GM18870 (cell line): ENCODE measurements at regions not wholly inside any gene's neighbourhood (a gene's known extent, or its start where the extent isn't known, plus 50 kb on each side); places are given as distances from the start of the nearest gene placed in this dataset.

ENCODE experiments used
- ATAC-seq: cut with Tn5 transposase; IDR thresholded peaks from one replicate; pipeline ENCODE4 v1.9.1; 2021; ENCODE audit warnings: moderate library complexity; ENCODE audit not compliant: unreplicated experiment

DNA sequence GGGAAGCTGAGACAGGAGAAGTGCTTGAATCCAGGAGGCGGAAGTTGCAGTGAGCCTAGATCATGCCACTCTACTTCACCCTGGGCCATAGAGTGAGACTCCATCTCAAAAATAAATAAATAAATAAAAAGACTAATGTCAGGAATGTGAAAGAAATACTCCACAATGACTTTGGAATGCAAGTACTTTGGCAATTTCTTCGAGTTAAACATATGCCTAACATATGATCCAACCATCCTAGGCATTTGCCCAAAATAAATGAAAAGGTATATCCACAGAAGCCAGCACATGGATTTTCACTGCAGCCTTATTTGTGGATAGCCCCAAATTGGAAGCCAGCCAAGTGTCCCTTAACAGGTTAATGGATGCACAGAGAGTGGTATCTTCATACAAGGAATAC, 357.9 kb upstream of the TMEM132C start:
- ATAC-seq = no peak

DNA sequence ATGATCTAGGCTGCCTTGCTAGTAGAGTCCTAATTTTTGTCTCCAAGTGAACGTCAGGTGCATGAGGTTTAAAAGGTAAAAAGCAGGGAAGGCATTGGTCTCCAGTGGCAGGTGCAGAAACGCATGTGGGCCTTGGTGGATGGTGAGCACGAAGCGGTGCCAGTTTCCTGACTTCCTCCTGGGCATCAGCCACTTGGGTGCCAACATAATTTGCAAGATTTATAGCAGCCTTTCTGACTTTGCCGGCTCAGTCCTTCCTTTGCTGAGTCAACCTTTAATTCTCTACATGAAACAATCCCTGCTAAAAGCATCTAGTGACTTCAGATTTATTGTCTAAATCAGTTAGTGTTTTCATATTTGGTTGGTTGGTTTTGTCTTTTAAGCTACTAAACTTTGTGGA, 355.7 kb upstream of the TMEM132C start:
- ATAC-seq = no peak

DNA sequence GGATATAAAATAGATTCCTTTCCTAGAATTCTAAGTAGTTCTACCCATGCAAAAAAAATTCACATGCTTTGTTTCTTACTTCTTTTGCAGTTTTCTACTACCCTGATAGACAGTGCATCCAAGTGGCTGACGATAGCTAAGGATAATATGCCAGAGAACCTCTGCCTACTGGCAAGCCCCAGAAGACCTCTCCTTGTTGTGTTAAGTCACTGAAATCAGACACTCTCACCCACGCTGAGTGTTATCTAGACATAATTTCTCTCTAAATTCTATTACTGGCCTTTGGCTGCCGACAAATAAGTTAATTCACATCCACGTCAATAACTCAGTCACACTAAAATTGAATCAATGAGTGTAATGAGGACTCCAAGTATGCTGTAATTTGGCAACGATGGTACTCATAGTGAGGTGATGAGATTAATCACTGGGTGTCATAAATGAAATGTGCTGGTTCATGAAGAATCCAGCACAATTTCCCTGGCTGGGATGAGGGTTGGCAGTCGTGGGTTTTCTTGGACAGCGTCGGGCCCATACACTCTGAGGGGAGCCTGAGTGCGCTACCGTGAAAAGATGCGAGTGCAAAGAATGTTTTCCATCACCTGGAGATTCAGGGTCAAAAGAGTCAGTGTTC, 354.8 kb upstream of the TMEM132C start:
- no peak for ATAC-seq

DNA sequence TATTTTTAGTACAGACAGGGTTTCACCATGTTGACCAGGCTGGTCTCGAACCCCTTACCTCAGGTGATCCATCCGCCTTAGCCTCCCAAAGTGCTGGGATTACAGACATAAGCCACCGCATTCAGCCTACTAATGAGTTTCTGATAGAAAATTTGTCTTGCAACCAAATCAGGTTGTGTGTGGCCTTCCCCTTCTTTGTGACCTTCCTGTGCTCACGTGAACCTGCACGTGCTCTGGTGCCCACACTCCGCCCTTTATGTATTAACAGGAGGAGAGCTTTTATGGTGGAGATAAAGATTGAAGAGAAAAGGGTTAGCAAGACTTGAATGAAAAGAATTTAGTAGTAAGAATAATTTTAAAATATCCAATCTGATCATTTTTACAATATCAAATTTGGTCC, 343.5 kb upstream of the TMEM132C start:
- ATAC-seq = no peak

DNA sequence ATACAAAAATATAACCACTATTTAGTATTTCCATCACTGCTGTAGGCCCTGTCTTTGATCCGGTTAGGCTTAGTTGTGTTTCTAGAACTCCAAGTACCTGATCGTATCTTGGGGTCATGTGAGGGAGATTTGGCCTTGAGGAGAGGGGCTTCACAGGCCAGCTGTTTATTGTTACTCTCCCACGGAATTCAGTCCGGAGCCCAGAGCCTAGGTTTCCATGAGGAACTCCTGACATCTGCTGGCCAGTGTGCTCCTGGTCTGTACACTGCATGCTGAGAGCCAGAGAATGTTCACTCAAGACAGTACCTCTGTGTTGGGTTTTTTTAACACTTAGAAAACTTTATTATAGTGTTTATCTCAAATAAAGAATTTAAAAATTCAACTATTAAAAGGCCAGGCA, 341.0 kb upstream of the TMEM132C start:
- no peak for ATAC-seq

DNA sequence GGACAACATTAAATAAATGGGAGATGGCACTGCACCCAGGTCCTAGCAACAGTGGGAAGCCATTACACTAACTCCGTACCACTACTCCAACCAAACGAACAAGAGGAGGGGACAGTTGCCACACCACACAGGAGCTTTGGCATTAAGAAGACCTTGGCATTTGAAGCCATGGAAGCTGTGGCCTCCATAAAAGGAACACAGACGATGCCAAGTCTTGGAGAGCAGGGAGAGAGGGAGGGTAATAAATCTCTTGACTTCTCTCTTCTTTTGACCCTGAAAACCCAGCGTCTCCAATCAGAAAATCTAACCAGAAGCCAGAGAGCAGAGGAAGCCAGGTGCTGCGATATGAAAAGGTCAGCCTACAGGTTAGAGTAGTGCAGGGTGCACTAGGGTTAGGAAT, 338.8 kb upstream of the TMEM132C start:
- no peak for ATAC-seq

DNA sequence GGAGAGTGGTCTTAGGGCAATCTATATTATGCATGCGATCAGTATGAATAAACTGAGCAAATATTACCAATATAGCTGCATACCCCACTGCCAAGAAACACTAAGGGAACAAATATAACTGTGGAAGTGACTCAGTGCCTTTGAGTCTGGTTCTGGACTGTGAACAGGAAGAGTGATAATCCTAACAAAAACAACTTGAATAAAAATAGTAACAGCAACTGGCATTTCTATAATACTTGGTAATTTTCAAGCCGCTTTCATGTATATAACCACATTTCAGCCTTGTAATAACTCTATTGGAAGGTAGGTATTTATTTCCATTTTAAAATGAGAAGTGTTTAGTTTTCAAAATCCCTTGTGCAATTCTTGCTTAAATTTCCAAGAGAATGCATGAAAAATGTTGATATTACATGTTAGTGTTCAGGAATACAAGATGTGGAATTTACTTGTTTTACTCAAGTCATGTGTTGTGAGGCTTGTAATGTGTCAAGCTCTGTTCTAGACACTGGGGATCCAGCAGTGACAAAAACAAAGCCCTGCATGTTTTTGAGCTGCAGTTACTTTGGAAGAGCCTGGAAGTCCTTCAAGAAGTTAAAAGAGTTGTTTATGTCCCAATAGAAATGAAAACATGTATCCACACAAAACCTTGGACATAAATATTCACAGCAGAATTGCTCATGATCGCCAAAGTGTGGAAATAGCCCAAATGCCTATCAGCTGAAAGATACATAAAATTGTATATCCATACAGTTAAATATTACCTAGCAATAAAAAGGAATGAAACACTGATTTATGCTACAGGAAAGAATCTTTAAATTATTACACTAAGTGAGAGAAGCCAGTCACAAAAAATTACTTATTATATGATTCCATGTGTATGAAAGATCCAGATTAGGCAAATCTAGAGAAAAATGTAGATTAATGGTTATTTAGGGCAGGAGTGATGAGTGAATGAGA, 338.1 kb upstream of the TMEM132C start:
- ATAC-seq = no peak

DNA sequence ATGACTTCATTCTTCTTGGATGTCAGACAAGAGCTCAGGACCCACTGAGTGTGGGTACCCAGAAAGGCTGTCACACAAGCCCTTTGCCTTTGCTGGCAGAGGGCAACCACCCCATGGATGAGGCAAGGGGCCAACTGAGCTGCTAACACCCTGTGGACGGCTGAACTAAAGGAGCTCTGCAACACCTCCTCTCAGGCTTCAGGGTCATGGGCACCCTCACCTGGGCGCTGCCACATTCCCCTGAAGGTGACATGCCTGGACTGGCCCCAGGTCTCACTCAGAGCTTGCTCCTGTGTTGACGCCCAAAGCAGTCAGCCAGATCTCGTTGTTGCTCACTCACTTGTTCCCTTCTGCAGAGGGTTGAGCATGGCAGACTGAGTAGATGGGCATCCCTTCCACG, 336.8 kb upstream of the TMEM132C start:
- ATAC-seq = no peak

DNA sequence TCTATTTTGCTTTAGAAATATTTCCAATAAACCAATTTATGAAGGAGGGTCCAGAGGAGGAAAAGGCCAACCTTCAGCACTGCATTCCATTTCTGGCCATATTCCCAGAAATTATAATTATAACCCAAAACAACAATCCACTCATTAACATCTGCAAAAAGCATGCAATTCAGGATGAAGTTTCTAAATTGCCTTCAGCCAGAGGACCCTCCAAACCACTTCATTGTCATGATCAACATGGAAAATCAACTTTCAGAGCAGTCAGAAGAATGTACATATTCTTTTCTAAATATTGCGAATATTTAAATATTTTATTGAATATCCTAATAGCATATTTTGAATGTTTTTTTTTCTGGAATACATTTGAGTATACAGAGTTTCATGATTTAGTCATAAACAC, 332.6 kb upstream of the TMEM132C start:
- ATAC-seq = no peak

DNA sequence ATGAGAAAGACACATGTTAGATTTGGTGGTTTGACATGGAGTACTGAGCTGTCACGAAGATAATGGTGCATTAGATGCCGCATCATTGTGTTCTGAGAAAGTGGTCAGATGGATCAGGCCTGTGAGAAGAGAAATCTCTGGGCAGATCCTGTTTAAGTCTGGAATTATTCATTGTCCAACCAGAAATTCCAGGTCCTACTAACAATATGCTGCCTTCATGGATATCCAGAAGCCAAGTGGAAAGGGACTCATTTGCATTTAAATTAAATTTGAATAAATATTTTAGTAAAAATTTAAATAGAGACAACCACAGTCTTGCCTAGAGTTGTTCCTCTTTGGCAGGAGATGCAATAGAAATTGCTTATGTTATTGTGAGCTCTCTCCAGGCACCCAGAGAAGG, 330.5 kb upstream of the TMEM132C start:
- ATAC-seq = no peak

DNA sequence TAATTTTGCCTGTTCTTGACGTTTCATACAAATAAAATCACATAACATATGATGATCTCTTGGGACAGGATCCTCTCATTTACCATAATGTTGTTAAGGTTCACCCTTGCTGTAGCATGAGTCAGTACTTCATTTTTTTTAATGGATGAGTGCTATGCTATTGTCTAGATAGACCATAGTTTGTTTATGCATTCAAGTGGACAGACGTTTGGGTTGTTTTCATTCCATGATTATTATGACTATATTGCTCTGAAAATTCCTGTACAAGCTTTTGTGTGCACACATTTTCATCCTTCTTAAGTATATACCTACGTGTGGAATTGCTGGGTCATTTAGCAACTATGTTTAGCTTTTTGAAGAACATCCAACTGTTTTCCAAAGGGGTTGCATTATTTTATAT, 325.6 kb upstream of the TMEM132C start:
- no peak for ATAC-seq

DNA sequence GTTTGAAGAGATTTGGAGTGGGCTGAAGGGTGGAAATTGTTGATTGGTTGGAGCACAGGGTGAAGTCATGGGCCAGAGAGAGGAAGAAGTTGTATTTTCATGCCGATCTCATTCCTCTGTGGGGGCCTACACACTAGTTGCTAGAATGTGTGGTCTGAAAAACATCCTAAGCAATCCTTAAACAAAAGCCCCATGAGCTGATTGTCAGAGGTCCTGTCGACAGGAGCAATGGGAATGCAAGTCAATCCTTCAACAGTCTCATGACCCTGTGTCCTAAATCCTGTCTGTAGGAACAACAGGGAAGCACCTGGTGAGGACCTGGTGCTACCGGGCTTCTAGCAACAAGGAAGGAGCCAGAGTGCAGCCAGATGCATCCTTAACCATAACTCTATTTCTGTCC, 324.0 kb upstream of the TMEM132C start:
- ATAC-seq = no peak

DNA sequence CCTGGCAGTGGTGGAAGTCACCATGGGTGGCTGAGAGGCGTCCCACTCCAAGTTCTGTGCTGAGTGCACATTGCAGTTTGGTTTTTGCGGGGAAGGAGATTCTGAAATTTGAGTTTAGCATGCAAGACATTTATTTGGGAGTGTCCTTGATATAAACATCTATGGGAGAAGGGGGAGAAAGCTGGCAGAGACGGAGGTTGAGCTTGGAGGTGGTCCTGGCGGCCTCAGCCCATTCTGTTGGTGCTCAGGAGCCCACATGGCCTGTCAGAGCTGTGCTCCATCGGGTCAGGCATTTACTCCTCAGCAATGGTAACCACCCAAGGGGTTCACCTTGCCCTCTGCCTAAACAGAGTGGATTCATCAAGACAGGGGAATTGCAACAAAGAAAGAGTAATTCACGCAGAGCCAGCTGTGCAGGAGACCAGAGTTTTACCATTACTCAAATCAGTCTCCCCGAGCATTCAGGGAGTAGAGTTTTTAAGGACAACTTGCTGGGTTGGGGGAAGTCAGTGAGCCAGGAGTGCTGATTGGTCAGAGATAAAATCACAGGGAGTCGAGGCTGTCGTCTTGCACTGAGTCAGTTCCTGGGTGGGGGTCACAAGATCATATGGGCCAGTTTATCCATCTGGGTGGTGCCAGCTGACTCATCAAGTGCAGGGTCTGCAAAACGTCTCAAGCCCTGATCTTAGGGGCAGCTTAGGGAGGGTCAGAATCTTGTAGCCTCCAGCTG, 323.3 kb upstream of the TMEM132C start:
- ATAC-seq = no peak

DNA sequence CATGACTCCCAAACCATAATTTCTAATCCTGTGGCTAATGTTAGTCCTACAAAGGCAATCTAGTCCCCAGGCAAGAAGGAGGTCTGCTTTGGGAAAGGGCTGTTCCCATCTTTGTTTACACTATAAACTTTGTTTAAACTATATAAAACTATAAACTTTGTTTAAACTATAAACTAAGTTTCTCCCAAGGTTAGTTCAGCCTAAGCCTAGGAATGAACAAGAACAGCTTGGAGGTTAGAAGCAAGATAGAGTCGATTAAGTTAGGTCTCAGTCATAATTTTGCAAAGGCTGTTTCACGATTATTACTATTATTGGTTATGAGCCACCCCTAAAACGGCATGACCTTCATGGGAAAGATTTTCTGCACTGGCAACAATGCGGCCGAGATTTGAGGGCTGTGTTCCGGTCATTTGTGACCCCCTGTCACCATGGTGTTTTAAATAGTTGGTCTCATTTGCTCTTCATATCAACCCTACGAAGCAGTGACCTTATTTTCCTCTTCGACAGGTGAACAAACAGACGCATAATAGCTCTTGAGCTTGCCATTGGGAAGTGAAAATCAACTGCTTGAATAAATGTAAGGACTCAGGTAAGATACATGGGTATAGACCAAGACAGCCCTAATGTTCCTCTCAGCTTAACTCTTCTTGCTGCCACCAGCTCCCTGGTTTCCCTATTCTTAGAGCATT, 322.6 kb upstream of the TMEM132C start:
- ATAC-seq = no peak

DNA sequence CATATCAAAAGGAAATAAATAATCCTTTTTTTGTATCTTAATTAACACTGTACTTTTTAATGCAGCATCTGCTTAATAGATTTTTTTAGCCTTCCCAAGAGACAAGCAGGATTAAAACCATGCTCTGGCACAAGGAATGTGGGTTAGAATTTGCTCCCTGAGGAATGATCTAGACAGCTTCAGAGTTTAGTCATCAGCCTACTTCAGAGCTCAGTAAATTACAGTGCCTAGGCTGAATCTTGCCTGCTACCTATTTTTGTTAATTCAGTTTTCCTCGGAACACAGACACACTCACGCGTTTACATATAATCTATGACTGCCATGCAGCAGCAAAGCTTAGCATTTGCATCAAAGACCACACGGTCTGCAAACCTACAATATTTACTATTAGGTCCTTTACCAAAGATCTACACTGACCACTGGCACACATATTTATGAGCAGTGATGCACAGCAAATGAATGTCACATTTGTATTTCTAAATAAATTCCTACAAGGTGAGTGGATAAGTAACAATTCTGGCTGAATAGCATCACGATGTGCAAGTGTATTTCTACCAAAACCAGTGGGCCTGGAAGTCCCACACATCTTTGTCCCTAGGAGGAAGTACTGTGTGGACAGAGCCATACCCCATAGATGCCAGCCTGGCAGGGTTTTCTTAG, 309.8 kb upstream of the TMEM132C start:
- ATAC-seq = no peak

DNA sequence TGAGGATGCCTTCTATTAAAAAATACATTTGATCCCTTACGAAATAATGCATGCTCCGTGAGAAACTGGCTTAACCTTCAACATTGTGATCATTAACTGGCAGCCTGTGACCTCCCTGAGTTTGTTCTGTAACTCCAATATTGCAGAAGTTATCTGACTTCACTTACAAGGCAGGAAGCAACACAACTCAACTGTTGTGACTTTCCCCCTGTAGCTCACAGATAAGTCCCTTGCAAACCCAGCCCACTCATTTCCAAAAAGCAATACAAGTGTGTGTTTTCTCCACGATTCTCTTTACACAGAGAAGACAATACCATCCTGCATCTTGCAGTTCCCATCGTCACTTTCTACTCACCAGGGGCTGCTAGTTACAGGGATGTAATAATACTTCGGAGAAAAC, 304.7 kb upstream of the TMEM132C start:
- ATAC-seq = no peak

DNA sequence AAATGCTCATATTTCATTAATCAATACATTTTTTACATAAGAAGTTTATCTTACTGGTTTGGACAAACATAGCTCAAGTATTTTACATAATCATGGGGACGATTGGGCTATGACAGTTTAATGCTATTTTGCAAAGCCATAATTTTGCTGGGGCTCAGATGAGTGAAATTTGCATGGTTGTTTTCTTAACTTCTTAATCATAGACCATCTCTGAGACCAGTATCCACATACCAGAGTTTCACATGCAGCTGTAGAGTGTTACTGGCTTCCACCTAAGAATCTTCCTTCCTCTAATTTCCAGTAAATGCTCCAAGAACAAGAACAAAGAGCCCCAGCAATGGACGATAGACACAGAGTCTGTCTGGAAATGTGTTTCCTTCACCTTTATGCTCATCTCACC, 303.0 kb upstream of the TMEM132C start:
- no peak for ATAC-seq

DNA sequence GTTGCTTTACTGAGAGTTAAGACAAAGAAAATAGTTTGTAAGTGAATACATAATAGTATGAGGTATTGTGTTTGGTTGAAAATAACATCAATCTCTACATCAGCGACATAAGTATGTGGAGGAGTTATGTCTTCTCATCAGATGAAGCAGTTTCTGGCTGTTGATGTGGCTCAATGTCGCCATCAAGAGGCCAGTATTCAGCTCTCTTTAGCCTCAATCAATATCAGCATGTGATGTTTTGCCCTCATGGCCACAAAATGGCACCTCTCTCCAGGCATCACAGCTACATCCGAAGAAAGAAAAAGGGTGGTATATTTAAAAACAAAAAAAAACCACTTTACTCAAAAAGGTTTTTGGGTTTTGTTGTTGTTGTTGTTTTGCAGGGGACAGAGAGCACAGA, 302.3 kb upstream of the TMEM132C start:
- no peak for ATAC-seq

DNA sequence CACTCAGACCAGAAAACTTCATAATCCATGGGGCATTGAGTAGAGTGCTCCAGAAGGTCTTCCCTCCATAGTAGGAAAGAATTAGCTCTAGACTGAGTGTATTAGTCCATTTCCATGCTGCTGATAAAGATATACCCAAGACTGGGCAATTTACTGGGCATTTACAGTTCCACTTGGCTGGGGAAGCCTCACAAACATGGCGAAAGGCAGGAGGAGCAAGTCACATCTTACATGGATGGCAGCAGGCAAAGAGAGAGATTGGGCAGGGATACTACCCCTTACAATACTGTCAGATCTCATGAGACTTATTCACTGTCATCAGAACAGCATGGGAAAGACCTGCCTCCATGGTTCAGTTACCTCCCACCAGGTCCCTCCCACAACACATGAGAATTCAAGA, 300.6 kb upstream of the TMEM132C start:
- no peak for ATAC-seq

DNA sequence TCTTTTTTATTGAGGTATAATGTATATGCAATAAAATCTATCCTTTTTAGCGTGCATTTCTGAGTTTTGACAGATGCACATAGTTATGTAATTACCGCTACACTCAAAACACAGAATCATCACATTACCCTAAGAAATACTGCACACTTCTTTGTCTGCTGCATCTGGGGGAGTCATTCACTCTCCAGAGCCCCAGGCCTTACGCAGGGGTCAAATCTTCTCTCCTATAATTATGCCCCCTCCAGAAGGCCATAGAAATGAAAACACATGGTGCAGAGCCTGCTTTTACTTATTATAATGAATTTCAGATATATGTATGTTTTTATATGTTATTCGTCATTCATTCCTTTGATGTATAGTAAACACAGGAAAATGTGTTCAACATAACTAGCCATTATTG, 296.5 kb upstream of the TMEM132C start:
- no peak for ATAC-seq

DNA sequence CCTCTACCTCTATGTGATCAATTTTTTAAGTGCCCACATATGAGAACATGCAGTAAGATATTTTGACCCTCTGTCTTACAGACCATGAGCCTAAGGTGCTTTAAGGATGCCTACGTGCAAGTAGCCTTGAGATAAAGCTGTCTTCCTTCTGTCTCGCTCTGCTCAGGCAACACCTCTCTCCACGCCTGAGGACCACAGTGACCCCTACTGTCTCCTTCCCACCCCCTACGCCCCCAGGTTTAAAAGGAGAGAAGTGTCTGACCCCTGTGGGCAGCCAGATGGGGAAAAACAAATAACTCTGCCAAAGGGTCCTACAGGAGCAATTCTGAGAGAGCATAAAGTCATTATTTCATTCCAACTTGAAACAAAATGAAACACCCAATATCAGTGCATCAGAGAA, 286.4 kb upstream of the TMEM132C start:
- no peak for ATAC-seq
